ENCODE measurements at regions not wholly inside any gene's neighbourhood (a gene's known extent, or its start where the extent isn't known, plus 50 kb on each side); places are given as distances from the start of the nearest gene placed in this dataset.

DNA sequence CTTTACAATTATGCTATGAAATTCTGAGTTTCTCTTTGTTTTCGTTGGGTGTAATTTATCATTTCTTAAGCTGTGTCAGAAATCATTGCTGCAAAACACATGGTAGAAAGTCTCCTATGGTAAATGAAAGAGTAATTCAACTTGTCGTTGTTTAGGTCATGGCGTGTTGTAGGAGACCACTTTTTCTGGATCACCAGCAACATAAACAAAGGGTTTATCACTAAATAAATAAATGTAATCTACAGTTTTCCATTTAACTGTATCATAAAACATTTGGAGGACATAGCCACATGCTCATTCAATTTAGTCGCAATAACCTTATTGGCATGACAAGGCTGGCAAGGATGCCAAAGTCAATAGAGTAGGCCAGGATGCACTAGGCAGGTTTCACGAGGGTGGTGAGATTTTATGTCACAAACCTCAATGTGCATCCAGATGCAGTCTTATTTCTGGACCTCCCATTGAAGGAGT lies 154.4 kb upstream of the ERCC6L2 start (continued):
- TF ChIP-seq KLF9 (tag by site-specific recombination; IDR thresholded peaks at IDR 0.05; ENCODE audit: low read depth): 0 out of 2 replicates have a peak, but pooled peaks have one; percentile 17
- no peak for TF ChIP-seq ZBTB20 (tag by site-specific recombination; IDR thresholded peaks at IDR 0.05)
- peak; percentile 53 for TF ChIP-seq ZNF664 (tag by site-specific recombination; IDR thresholded peaks at IDR 0.05)
- no peak for TF ChIP-seq HOXA7 (CRISPR knock-in tag; IDR thresholded peaks at IDR 0.05; ENCODE audit: borderline replicate concordance)
- TF ChIP-seq MEIS1 (CRISPR knock-in tag; IDR thresholded peaks at IDR 0.05; ENCODE audit: borderline replicate concordance): no peak
- peak; percentile 97 for TF ChIP-seq ZNF561 (tag by site-specific recombination; IDR thresholded peaks at IDR 0.05; ENCODE audit: borderline replicate concordance)
- 0 out of 2 replicates have a peak, but pooled peaks have one; percentile 19 for TF ChIP-seq ZNF76 (tag by site-specific recombination; IDR thresholded peaks at IDR 0.05; ENCODE audit: borderline replicate concordance, low read depth)
- peak; percentile 34; the same call in 1 of the 2 replicates for TF ChIP-seq ZNF146 (tag by site-specific recombination; IDR thresholded peaks at IDR 0.05)
- no peak for TF ChIP-seq ZNF341 (tag by site-specific recombination; IDR thresholded peaks at IDR 0.05; ENCODE audit: low read depth)
- TF ChIP-seq ZNF510 (tag by site-specific recombination; IDR thresholded peaks at IDR 0.05; ENCODE audit: insufficient replicate concordance): no peak
- TF ChIP-seq ZNF621 (tag by site-specific recombination; IDR thresholded peaks at IDR 0.05): no peak
- TF ChIP-seq ZNF426 (tag by site-specific recombination; IDR thresholded peaks at IDR 0.05): no peak
- peak; percentile 98 for TF ChIP-seq PRDM6 (tag by site-specific recombination; IDR thresholded peaks at IDR 0.05)
- no peak for TF ChIP-seq MYNN (tag by site-specific recombination; IDR thresholded peaks at IDR 0.05; ENCODE audit: borderline replicate concordance)
- TF ChIP-seq ZBTB7A (tag by site-specific recombination; IDR thresholded peaks at IDR 0.05; ENCODE audit: low read depth): no peak
- peak; percentile 77 for TF ChIP-seq KLF8 (tag by site-specific recombination; IDR thresholded peaks at IDR 0.05)
- no peak for TF ChIP-seq ZSCAN23 (tag by site-specific recombination; IDR thresholded peaks at IDR 0.05)
- TF ChIP-seq ZNF518A (tag by site-specific recombination; conservative IDR thresholded peaks at IDR 0.05; ENCODE audit: low read depth): peak; percentile 54; the same call in 1 of the 2 replicates
- no peak for TF ChIP-seq ZNF677 (tag by site-specific recombination; IDR thresholded peaks at IDR 0.05)
- TF ChIP-seq GLI4 (tag by site-specific recombination; IDR thresholded peaks at IDR 0.05): no peak
- TF ChIP-seq ZNF16 (tag by site-specific recombination; IDR thresholded peaks at IDR 0.05; ENCODE audit: low read depth): no peak; the same call in 1 of the 2 replicates
- no peak for TF ChIP-seq ZNF791 (tag by site-specific recombination; IDR thresholded peaks at IDR 0.05)
- no peak for TF ChIP-seq HOXC10 (CRISPR knock-in tag; IDR thresholded peaks at IDR 0.05)
- TF ChIP-seq ZSCAN16 (tag by site-specific recombination; IDR thresholded peaks at IDR 0.05): 0 out of 2 replicates have a peak, but pooled peaks have one; percentile 38
- TF ChIP-seq ZNF433 (tag by site-specific recombination; IDR thresholded peaks at IDR 0.05; ENCODE audit: low read depth): no peak
- TF ChIP-seq ZNF571 (tag by site-specific recombination; IDR thresholded peaks at IDR 0.05): no peak
- no peak for TF ChIP-seq ZNF132 (tag by site-specific recombination; IDR thresholded peaks at IDR 0.05; ENCODE audit: borderline replicate concordance)
- no peak for TF ChIP-seq ZBTB10 (tag by site-specific recombination; IDR thresholded peaks at IDR 0.05)
- TF ChIP-seq, protein P1, sequence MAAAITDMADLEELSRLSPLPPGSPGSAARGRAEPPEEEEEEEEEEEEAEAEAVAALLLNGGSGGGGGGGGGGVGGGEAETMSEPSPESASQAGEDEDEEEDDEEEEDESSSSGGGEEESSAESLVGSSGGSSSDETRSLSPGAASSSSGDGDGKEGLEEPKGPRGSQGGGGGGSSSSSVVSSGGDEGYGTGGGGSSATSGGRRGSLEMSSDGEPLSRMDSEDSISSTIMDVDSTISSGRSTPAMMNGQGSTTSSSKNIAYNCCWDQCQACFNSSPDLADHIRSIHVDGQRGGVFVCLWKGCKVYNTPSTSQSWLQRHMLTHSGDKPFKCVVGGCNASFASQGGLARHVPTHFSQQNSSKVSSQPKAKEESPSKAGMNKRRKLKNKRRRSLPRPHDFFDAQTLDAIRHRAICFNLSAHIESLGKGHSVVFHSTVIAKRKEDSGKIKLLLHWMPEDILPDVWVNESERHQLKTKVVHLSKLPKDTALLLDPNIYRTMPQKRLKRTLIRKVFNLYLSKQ (tag by site-specific recombination; IDR thresholded peaks at IDR 0.05; ENCODE audit: borderline replicate concordance): no peak
- peak; percentile 93 for TF ChIP-seq OSR2 (tag by site-specific recombination; IDR thresholded peaks at IDR 0.05)
